SK-N-MC (cell line): ENCODE measurements at regions not wholly inside any gene's neighbourhood (a gene's known extent, or its start where the extent isn't known, plus 50 kb on each side); places are given as distances from the start of the nearest gene placed in this dataset.

ENCODE experiments used
- EZH2 ChIP-seq: fragments of 200-600 bp; sonication (generic); IDR thresholded peaks from one replicate; pipeline ENCODE4 v1.6.1; 2017; ENCODE audit warnings: antibody characterized with exemption
- POLR2AphosphoS5 ChIP-seq: IDR thresholded peaks from 2 replicates; pipeline ENCODE4 v1.6.1; 2012; ENCODE audit warnings: mild to moderate bottlenecking, low read depth, low read length, borderline replicate concordance

- no peak for TF ChIP-seq POLR2AphosphoS5
- no peak for TF ChIP-seq EZH2
These were observed 72.5 kb upstream of the EMCN start for GRCh38 chr4:100590325-100590724.
